Neural cell (in vitro differentiated cells): ENCODE measurements at regions not wholly inside any gene's neighbourhood (a gene's known extent, or its start where the extent isn't known, plus 50 kb on each side); places are given as distances from the start of the nearest gene placed in this dataset.

Experiments
- CTCF ChIP-seq: fragments of 450-650 bp; IDR thresholded peaks from 2 replicates; pipeline ENCODE4 v1.5.1; 2014; ENCODE audit warnings: antibody characterized with exemption, mild to moderate bottlenecking, moderate library complexity; ENCODE audit not compliant: poor library complexity, severe bottlenecking
- EZH2 ChIP-seq: fragments of 200-600, 300-800 bp; shearing (Covaris generic), sonication (generic); IDR thresholded peaks from 2 replicates; pipeline ENCODE4 v1.6.1; 2014; ENCODE audit warnings: antibody characterized with exemption, low read length, borderline replicate concordance, mild to moderate bottlenecking; ENCODE audit not compliant: insufficient read depth, poor library complexity, severe bottlenecking
- RAD21 ChIP-seq: fragments of 450-650 bp; conservative IDR thresholded peaks from 2 replicates; pipeline ENCODE4 v1.6.1; 2014; ENCODE audit warnings: antibody characterized with exemption, mild to moderate bottlenecking, moderate library complexity
- REST ChIP-seq: IDR thresholded peaks from 2 replicates; pipeline ENCODE4 v1.6.1; 2012; ENCODE audit warnings: borderline replicate concordance
- SMC3 ChIP-seq: fragments of 450-650 bp; conservative IDR thresholded peaks from 2 replicates; pipeline ENCODE4 v1.6.1; 2014; ENCODE audit warnings: antibody characterized with exemption, mild to moderate bottlenecking, moderate library complexity; ENCODE audit not compliant: poor library complexity

GRCh38 chr14:42174357-42174756, 567.7 kb downstream of the LRFN5 start:
- TF ChIP-seq CTCF (no peak), SMC3 (no peak), RAD21 (no peak), REST (no peak), EZH2 (no peak)
